ENCODE measurements at regions not wholly inside any gene's neighbourhood (a gene's known extent, or its start where the extent isn't known, plus 50 kb on each side); places are given as distances from the start of the nearest gene placed in this dataset.

DNA sequence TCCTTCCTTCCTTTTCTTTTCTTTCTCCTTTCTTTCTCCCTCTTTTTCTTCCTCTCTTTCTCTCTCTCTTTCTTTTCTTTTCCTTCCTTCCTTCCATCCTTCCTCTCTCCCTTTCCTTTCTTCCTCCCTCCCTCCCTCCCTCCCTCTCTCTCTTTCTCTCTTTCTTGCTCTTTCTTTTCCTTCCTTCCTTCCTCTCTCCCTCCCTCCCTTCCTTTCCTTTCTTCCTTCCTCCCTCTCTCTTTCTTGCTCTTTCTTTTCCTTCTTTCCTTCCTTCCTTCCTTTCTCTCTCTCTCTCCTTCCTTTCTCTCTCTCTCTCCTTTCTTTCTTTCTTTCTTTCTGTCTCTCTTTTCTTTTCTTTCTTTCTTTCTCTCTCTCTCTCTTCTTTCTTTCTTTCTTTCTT lies 207.6 kb downstream of the ATP23 start:
- Histone ChIP-seq H3K27ac (no peak overlapping the region), H3K4me1 (no peaks in the 10 kb centered on the region), H3K36me3 (no peaks in the 10 kb centered on the region), H3K4me3 (no peak overlapping the region), H3K9me3 (no peaks in the 10 kb centered on the region), H3K27me3 (ENCODE audit: low read depth) (no peaks in the 10 kb centered on the region)
- no peak for DNase-seq
- no peak for ATAC-seq
- intact Hi-C loops (cut with DNase I) = no loop called here
- TF ChIP-seq, protein P1, sequence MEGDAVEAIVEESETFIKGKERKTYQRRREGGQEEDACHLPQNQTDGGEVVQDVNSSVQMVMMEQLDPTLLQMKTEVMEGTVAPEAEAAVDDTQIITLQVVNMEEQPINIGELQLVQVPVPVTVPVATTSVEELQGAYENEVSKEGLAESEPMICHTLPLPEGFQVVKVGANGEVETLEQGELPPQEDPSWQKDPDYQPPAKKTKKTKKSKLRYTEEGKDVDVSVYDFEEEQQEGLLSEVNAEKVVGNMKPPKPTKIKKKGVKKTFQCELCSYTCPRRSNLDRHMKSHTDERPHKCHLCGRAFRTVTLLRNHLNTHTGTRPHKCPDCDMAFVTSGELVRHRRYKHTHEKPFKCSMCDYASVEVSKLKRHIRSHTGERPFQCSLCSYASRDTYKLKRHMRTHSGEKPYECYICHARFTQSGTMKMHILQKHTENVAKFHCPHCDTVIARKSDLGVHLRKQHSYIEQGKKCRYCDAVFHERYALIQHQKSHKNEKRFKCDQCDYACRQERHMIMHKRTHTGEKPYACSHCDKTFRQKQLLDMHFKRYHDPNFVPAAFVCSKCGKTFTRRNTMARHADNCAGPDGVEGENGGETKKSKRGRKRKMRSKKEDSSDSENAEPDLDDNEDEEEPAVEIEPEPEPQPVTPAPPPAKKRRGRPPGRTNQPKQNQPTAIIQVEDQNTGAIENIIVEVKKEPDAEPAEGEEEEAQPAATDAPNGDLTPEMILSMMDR (IDR thresholded peaks at IDR 0.05) = no peak

DNA sequence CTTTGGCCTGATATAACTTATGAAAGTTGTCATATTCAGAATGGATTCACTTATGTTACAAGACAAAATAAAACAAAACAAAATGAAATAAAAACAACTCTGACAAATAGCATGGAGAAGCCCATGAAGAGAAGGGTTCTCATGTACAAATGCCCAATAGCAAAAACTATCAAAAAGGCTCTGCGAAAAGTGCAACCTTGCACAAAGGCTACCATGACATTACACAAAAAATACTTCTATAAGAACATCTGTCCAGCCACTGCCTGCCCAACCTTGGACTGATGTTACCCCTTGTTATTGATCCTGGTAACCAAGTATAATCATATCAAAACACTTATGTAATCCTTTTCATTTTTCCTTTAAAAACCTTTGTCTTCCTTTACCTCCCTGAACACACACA lies 213.0 kb downstream of the ATP23 start:
- no peak overlapping the region for H3K27ac ChIP-seq
- TF ChIP-seq, protein P1 (IDR thresholded peaks at IDR 0.05) = no peak
- intact Hi-C loops (cut with DNase I) = no loop called here
- H3K36me3 ChIP-seq = no peaks in the 10 kb centered on the region
- H3K4me3 ChIP-seq = no peak overlapping the region
- no peaks in the 10 kb centered on the region for H3K27me3 ChIP-seq (ENCODE audit: low read depth)
- H3K9me3 ChIP-seq = no peaks in the 10 kb centered on the region
- H3K4me1 ChIP-seq = no peaks in the 10 kb centered on the region
- ATAC-seq = no peak
- no peak for DNase-seq

DNA sequence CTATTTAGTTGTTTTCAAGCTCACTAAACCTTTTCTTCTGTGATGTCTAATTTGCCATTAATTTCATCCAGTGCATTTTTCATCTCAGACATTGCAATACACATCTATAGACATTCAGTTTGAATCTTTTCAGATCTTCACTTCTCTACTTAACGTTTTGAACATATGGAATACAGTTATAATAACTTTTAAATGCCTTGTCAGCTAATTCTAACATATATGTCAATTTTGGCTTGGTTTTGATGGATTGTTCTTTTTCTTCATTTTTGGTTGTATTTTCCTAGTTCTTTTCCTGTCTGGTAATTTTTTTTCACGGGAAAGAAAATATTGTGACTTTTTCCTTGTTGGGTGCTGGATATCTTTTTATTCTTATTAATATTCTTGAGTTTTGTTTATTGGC lies 215.3 kb downstream of the ATP23 start:
- no peaks in the 10 kb centered on the region for H3K9me3 ChIP-seq
- intact Hi-C loops (cut with DNase I) = no loop called here
- TF ChIP-seq, protein P1 (IDR thresholded peaks at IDR 0.05) = no peak
- no peaks in the 10 kb centered on the region for H3K36me3 ChIP-seq
- H3K4me3 ChIP-seq = no peak overlapping the region
- H3K27ac ChIP-seq = no peak overlapping the region
- H3K27me3 ChIP-seq (ENCODE audit: low read depth) = no peaks in the 10 kb centered on the region
- no peak for DNase-seq
- ATAC-seq = no peak
- no peaks in the 10 kb centered on the region for H3K4me1 ChIP-seq

DNA sequence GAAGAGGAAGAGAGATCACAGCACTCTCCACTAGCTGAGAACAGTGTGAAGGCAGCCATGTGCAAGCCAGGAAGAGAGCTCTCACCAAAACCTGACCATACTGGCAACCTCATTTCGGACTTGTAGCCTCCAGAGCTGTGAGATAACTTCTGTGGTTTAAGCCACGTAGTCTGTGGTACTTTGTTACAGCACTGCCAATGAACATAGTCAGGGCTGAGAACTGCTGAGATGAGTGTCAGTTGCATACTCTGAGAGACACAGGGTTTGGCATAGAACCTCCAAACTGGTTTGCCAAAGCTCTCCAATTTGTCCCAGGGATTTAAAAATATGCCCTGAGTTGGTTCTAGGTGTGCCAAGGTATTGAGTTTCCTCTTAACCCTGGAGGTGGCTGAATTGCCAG lies 218.6 kb downstream of the ATP23 start:
- ATAC-seq (no peak), DNase-seq (no peak)
- no peaks in the 10 kb centered on the region for H3K9me3 ChIP-seq
- TF ChIP-seq, protein P1 (IDR thresholded peaks at IDR 0.05) = no peak
- intact Hi-C loops (cut with DNase I) = no loop called here
- no peaks in the 10 kb centered on the region for H3K4me1 ChIP-seq
- no peak overlapping the region for H3K4me3 ChIP-seq
- H3K27ac ChIP-seq = no peak overlapping the region
- no peaks in the 10 kb centered on the region for H3K36me3 ChIP-seq
- H3K27me3 ChIP-seq (ENCODE audit: low read depth) = no peaks in the 10 kb centered on the region

DNA sequence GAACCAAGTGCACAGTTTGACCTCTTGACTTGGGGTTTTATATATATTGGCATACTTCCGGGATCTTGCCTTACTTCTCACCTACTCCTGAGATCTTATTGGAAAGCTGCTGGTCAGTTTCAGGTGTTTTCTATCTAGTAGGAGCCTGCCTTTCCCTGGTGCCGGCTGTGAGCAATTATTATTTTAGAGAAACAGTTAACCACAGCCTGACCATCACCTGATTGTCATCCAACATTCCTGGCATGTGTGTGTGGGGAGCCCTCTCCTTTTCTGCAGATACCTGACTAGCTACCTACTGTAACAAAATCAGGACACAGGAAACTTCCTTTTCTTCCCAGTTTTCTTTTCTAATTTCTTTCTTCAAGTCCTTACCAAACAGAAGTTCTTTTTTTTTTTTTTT lies 220.4 kb downstream of the ATP23 start:
- DNase-seq = no peak
- TF ChIP-seq, protein P1 (IDR thresholded peaks at IDR 0.05) = no peak
- intact Hi-C loops (cut with DNase I) = no loop called here
- Histone ChIP-seq H3K27me3 (ENCODE audit: low read depth) (no peaks in the 10 kb centered on the region), H3K36me3 (no peaks in the 10 kb centered on the region), H3K4me3 (no peak overlapping the region), H3K27ac (no peak overlapping the region), H3K9me3 (no peaks in the 10 kb centered on the region), H3K4me1 (no peaks in the 10 kb centered on the region)
- ATAC-seq = no peak

DNA sequence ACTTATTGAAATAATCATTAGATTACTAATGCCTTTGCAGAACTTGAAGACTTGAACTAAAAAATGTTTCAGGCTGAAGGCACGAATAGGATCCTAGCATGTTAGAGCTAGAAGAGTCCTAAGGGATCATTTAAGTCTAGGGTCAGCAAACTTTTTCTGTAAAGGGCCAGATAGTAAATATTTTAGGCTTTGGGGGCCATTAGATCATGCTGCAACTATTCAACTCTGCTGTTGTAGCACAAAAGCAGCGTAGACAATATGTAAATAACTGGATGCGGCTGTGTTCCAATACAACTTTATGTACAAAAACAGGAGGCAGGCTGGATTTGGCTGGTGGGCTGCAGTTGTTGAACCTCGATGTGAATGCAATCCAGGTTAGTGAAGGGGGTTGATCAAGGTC lies 221.7 kb downstream of the ATP23 start:
- H3K27ac ChIP-seq = no peak overlapping the region
- H3K27me3 ChIP-seq (ENCODE audit: low read depth) = no peaks in the 10 kb centered on the region
- ATAC-seq (no peak), DNase-seq (no peak)
- no peaks in the 10 kb centered on the region for H3K4me1 ChIP-seq
- H3K4me3 ChIP-seq = no peak overlapping the region
- no peaks in the 10 kb centered on the region for H3K36me3 ChIP-seq
- intact Hi-C loops (cut with DNase I) = no loop called here
- TF ChIP-seq, protein P1 (IDR thresholded peaks at IDR 0.05) = no peak
- no peaks in the 10 kb centered on the region for H3K9me3 ChIP-seq
